ENCODE measurements at regions not wholly inside any gene's neighbourhood (a gene's known extent, or its start where the extent isn't known, plus 50 kb on each side); places are given as distances from the start of the nearest gene placed in this dataset.

DNA sequence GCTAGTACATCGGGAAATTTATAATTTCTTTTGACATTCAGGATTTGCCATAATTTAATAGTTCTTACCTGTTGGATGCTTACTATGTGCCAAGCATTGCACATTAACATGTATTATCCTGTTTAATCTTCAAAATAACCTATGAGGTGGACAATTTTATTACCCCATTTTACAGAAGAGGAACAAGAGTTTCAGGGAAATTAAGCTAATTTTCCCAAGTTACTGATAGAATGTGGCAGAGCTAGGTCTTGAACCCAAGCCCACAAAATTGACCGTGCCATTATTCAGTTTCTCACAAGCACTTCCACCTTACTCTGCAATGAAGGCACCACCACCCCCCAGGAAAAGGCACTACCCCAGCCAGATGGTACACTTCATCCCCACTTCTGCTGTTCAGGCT lies 161.1 kb upstream of the PLEKHG7 start:
- H3K4me1 ChIP-seq: peaks cover 39% of the 10 kb centered on the region
- intact Hi-C loops (cut with DNase I): no loop called here
- TF ChIP-seq, protein P1, sequence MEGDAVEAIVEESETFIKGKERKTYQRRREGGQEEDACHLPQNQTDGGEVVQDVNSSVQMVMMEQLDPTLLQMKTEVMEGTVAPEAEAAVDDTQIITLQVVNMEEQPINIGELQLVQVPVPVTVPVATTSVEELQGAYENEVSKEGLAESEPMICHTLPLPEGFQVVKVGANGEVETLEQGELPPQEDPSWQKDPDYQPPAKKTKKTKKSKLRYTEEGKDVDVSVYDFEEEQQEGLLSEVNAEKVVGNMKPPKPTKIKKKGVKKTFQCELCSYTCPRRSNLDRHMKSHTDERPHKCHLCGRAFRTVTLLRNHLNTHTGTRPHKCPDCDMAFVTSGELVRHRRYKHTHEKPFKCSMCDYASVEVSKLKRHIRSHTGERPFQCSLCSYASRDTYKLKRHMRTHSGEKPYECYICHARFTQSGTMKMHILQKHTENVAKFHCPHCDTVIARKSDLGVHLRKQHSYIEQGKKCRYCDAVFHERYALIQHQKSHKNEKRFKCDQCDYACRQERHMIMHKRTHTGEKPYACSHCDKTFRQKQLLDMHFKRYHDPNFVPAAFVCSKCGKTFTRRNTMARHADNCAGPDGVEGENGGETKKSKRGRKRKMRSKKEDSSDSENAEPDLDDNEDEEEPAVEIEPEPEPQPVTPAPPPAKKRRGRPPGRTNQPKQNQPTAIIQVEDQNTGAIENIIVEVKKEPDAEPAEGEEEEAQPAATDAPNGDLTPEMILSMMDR (IDR thresholded peaks at IDR 0.05): no peak
- no peak overlapping the region for H3K27ac ChIP-seq
- no peaks in the 10 kb centered on the region for H3K27me3 ChIP-seq (ENCODE audit: low read depth)
- H3K36me3 ChIP-seq: no peaks in the 10 kb centered on the region
- no peak overlapping the region for H3K4me3 ChIP-seq
- no peaks in the 10 kb centered on the region for H3K9me3 ChIP-seq
- DNase-seq (no peak), ATAC-seq (no peak)

DNA sequence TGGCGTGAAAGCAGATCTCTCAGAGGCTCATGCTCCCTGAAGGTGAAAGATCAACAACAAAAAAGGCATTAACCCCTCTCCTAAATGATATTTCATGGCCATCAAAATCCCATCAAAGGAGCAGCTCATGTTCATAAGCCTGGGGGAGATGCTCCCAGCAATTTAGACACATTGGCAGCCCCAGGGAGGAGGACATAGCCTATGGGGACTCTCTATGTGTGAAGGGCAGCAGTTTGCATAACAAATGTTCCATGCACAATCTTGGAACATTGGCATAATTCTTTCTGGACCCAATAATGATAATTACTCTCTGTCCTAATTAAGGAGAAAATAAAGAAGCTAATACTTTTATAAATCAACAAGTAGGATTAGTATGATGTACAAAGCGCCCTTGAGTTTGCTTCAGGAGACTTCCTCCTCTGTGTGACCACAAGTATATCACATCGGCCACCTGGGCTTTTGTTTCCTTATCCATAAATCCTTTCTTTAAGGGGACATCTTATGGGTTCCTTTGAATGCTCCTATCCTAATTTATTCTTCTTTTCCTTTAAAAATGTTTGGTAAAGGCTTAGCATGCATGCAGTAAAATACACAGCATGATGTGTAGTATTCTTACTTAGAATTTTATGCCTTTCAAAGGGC lies 161.9 kb upstream of the PLEKHG7 start:
- ATAC-seq (no peak), DNase-seq (no peak)
- H3K27me3 ChIP-seq (ENCODE audit: low read depth): no peaks in the 10 kb centered on the region
- peaks cover 39% of the 10 kb centered on the region for H3K4me1 ChIP-seq
- peak overlapping the region; percentile 10 for H3K27ac ChIP-seq
- TF ChIP-seq, protein P1 (IDR thresholded peaks at IDR 0.05): no peak
- no peaks in the 10 kb centered on the region for H3K36me3 ChIP-seq
- intact Hi-C loops (cut with DNase I): no loop called here
- no peak overlapping the region for H3K4me3 ChIP-seq
- no peaks in the 10 kb centered on the region for H3K9me3 ChIP-seq

DNA sequence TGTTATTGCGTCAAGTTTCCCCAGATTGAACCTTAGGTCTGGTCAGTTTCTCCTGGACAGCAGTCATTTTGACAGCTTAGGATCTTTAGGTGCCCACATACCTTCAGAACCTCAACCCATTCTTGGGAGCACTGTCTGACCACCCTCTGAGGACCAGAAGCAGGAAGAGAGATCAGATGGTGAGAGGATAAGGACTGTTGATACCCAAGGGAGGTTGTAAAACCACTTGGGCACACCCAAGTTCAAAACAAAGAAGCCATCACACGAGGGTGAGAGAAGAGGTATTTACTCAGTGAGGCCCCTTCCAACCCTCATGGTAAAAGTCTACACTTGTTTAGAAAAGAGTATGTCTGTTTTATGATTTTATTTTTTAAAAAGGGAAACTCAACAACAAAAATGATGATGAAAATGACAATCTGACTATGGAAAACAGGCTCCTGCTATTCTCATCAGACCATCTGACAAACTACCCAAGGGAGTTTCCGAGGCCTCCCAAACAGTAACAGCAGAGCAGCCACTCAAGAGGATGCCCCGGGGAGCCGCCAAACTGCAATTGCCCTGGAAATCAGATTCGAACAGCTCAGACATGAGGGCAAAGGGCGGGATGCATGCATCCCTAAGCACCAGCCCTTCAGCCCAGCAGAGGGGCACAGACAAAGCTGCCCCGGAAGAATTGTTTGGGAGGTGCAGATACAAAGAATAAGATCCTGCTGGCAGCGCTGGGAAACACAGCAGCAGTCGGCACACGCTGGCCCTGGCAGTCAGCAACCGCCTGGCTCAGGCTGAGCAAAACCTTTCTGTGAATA lies 162.6 kb upstream of the PLEKHG7 start:
- intact Hi-C loops (cut with DNase I): no loop called here
- H3K36me3 ChIP-seq: no peaks in the 10 kb centered on the region
- TF ChIP-seq, protein P1 (IDR thresholded peaks at IDR 0.05): no peak
- peaks cover 39% of the 10 kb centered on the region for H3K4me1 ChIP-seq
- no peaks in the 10 kb centered on the region for H3K9me3 ChIP-seq
- peak in 1 of 2 donors; percentile 17 for ATAC-seq
- H3K27me3 ChIP-seq (ENCODE audit: low read depth): no peaks in the 10 kb centered on the region
- peak overlapping the region; percentile 10 for H3K27ac ChIP-seq
- H3K4me3 ChIP-seq: no peak overlapping the region
- no peak for DNase-seq

DNA sequence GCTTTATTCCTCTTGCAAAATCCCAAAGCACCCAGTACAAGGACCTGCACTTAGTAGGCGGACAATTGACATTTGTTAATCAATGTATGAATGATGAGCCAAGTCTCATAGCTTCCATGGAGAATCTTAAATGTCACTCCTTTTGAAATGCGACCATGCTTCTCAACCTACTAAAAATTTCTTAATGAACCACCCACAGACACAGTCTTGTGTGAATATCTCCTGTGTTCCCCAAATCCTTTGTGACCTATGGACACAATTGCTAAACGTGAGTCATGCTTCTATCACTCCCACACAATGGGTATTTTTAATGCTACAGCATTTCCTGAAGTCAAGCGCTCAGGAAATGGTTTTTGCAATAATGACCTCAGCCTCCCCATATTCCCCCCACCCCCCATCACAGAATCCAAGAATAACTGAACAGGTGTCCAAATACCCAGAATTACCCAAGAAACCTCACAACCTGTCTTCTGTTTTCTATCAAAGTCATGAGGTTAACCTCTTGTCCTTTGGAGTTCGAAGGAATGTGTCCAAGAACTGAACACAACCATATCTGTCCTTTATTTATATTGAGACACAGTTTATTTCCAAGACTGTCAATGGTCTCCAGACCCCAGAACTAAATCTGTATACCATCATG lies 163.6 kb upstream of the PLEKHG7 start:
- Histone ChIP-seq H3K36me3 (no peaks in the 10 kb centered on the region), H3K9me3 (no peaks in the 10 kb centered on the region), H3K27ac (no peak overlapping the region), H3K4me1 (peaks cover 39% of the 10 kb centered on the region), H3K27me3 (ENCODE audit: low read depth) (no peaks in the 10 kb centered on the region), H3K4me3 (no peak overlapping the region)
- TF ChIP-seq, protein P1 (IDR thresholded peaks at IDR 0.05): no peak
- DNase-seq (no peak), ATAC-seq (peak; percentile 72)
- intact Hi-C loops (cut with DNase I): no loop called here

DNA sequence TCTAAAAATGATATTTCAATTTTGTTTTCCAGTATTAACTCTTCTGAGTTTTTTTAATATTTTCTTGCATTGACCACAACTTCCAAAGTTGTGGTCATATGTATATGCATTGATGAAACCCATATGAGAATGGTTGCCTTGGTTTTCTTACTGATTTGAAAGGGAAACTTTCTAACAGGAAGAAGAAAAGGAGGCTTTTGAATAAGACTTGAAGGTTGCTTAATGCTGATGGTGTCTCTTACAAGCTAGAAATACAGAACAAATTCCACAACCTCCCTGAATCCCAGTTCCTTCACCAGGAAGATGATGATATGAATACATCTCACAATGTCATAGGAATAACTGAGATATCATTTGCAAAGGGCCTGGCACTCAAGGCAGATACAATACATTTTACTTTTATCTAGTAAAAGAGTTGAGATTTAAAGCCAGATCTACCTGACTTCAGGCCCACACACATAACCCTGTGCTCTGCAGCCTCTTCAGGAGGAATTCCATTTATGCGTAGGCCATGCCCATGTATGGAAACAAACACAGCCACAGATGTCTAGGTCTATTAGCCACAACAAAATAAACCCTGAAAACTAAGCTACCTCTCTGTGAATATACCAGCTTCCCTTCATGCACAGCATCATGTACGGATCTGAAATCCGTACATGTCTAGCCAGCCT lies 165.4 kb upstream of the PLEKHG7 start:
- ATAC-seq (no peak), DNase-seq (no peak)
- TF ChIP-seq, protein P1 (IDR thresholded peaks at IDR 0.05): no peak
- intact Hi-C loops (cut with DNase I): no loop called here
- Histone ChIP-seq H3K27ac (no peak overlapping the region), H3K4me1 (peaks cover 24% of the 10 kb centered on the region), H3K36me3 (no peaks in the 10 kb centered on the region), H3K27me3 (ENCODE audit: low read depth) (no peaks in the 10 kb centered on the region), H3K4me3 (no peak overlapping the region), H3K9me3 (no peaks in the 10 kb centered on the region)

Measured in lower lobe of right lung (tissue), 2 donors.